HL-60 (cell line): ENCODE measurements at regions not wholly inside any gene's neighbourhood (a gene's known extent, or its start where the extent isn't known, plus 50 kb on each side); places are given as distances from the start of the nearest gene placed in this dataset.

Experiments used
- DNase-seq, 2 experiments: peaks; one replicate each; pipeline ENCODE4 v3.0.0-alpha.2; 2010 to 2020; ENCODE audit warnings: low read depth in 1 of 2, low spot score in 1 of 2
- H3K27ac ChIP-seq: fragments of 250-450 bp; sonication (Bioruptor Pico); replicated peaks from 2 replicates; pipeline ENCODE4 v1.5.1; 2020; ENCODE audit warnings: mild to moderate bottlenecking, moderate library complexity
- H3K27me3 ChIP-seq: fragments of 250-450 bp; sonication (Bioruptor Pico); 2 replicates; pipeline ENCODE4 v1.5.1; 2021; ENCODE audit warnings: mild to moderate bottlenecking, moderate library complexity; ENCODE audit not compliant: insufficient read depth, poor library complexity, severe bottlenecking
- H3K4me3 ChIP-seq: replicated peaks from 2 replicates; pipeline ENCODE4 v1.5.1; 2011; ENCODE audit warnings: mild to moderate bottlenecking, control low read depth, low read length; ENCODE audit not compliant: insufficient read depth
- GABPA ChIP-seq: IDR thresholded peaks from 2 replicates; pipeline ENCODE4 v1.6.1; 2012; ENCODE audit warnings: low read depth
- POLR2AphosphoS5 ChIP-seq: IDR thresholded peaks from 2 replicates; pipeline ENCODE4 v1.6.1; 2012; ENCODE audit warnings: low read depth
- SPI1 ChIP-seq: IDR thresholded peaks from 2 replicates; pipeline ENCODE4 v1.6.1; 2012; ENCODE audit warnings: low read depth, mild to moderate bottlenecking, borderline replicate concordance
- TF ChIP-seq, protein P1 (sequence below): IDR thresholded peaks from 2 replicates; pipeline ENCODE4 v1.6.1; 2012; ENCODE audit warnings: low read depth; ENCODE audit not compliant: insufficient replicate concordance
- TF ChIP-seq, protein P2 (sequence below): IDR thresholded peaks from one replicate; pipeline ENCODE4 v1.5.1; 2011; ENCODE audit warnings: low read length, control low read depth, inconsistent platforms; ENCODE audit not compliant: insufficient read depth

DNA sequence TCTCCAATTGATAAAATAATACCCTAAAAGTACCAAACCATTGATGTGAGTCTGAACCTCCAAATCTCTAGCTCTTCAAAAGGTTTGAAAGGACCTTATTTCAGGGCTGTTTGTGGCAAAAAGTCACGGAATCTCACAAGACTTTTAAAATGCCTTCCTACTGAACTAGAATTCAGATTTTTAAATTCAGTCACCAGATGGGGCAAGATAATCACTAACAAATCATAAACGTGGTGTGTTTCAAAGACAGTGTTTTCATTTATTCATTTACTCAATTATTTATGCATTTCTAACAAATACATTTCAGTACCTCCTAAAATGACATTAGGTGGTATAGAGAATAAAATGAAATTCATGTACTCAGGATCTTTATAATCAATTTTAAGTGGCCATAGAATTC lies 68.2 kb upstream of the SMC2 start:
- DNase-seq = no peak
- H3K27ac ChIP-seq = no peak overlapping the region
- no peak overlapping the region for H3K4me3 ChIP-seq
- no peaks in the 10 kb centered on the region for H3K27me3 ChIP-seq
- TF ChIP-seq SPI1 (no peak), POLR2AphosphoS5 (no peak), GABPA (no peak)
- TF ChIP-seq, protein P1, sequence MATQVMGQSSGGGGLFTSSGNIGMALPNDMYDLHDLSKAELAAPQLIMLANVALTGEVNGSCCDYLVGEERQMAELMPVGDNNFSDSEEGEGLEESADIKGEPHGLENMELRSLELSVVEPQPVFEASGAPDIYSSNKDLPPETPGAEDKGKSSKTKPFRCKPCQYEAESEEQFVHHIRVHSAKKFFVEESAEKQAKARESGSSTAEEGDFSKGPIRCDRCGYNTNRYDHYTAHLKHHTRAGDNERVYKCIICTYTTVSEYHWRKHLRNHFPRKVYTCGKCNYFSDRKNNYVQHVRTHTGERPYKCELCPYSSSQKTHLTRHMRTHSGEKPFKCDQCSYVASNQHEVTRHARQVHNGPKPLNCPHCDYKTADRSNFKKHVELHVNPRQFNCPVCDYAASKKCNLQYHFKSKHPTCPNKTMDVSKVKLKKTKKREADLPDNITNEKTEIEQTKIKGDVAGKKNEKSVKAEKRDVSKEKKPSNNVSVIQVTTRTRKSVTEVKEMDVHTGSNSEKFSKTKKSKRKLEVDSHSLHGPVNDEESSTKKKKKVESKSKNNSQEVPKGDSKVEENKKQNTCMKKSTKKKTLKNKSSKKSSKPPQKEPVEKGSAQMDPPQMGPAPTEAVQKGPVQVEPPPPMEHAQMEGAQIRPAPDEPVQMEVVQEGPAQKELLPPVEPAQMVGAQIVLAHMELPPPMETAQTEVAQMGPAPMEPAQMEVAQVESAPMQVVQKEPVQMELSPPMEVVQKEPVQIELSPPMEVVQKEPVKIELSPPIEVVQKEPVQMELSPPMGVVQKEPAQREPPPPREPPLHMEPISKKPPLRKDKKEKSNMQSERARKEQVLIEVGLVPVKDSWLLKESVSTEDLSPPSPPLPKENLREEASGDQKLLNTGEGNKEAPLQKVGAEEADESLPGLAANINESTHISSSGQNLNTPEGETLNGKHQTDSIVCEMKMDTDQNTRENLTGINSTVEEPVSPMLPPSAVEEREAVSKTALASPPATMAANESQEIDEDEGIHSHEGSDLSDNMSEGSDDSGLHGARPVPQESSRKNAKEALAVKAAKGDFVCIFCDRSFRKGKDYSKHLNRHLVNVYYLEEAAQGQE = no peak

DNA sequence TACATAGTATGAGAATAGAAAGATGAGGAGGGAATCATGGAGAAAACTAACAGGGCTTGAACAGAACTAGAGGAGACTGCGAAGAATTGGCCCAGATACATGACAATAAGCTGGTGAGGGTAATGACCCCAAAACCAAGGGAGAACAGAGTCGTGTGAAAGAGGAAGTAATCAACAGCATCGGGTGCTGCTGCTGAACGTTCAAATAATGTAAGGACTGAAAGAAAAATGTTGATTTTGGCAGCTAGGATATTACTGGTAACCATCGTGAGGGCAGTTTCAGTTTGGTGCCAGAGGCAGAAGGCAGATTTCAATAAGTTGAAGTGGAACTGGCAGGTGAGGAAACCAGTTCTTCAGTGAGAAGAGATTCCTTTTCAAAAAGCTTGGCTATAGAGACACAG lies 66.8 kb upstream of the SMC2 start:
- TF ChIP-seq, protein P2, sequence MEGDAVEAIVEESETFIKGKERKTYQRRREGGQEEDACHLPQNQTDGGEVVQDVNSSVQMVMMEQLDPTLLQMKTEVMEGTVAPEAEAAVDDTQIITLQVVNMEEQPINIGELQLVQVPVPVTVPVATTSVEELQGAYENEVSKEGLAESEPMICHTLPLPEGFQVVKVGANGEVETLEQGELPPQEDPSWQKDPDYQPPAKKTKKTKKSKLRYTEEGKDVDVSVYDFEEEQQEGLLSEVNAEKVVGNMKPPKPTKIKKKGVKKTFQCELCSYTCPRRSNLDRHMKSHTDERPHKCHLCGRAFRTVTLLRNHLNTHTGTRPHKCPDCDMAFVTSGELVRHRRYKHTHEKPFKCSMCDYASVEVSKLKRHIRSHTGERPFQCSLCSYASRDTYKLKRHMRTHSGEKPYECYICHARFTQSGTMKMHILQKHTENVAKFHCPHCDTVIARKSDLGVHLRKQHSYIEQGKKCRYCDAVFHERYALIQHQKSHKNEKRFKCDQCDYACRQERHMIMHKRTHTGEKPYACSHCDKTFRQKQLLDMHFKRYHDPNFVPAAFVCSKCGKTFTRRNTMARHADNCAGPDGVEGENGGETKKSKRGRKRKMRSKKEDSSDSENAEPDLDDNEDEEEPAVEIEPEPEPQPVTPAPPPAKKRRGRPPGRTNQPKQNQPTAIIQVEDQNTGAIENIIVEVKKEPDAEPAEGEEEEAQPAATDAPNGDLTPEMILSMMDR = no peak
- TF ChIP-seq, protein P1 = no peak
- TF ChIP-seq GABPA (no peak), POLR2AphosphoS5 (no peak), SPI1 (no peak)
- H3K27me3 ChIP-seq = no peaks in the 10 kb centered on the region
- no peak overlapping the region for H3K4me3 ChIP-seq
- H3K27ac ChIP-seq = no peak overlapping the region
- no peak for DNase-seq

DNA sequence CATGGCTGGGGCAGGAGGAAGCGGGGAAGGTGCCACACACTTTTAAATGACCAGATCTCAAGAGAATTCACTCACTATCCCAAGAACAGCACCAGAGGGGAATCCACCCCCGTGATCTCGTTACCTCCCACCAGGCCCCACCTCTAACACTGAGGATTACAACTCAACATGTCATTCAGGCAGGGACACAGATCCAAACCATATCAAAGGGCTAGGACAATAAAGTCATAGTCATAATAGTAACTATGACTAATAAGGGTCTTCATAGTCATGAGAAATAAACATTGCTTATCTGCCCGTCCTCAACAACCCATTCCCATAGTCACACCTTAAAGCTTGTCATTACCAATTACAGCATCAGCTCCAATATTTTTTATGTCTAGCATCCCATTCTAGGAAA lies 65.3 kb upstream of the SMC2 start:
- no peak overlapping the region for H3K27ac ChIP-seq

More for the DNA sequence above, 65.3 kb upstream of the SMC2 start:
- no peak for DNase-seq
- TF ChIP-seq, protein P2 = no peak
- TF ChIP-seq, protein P1 = no peak
- no peak for TF ChIP-seq SPI1
- no peak for TF ChIP-seq GABPA
- no peak for TF ChIP-seq POLR2AphosphoS5
- Histone ChIP-seq H3K27me3 (no peaks in the 10 kb centered on the region), H3K4me3 (no peak overlapping the region)
